Stimulated activated CD4-positive, alpha-beta T cell treated with anti-CD3 and anti-CD28 coated beads, TNF-alpha, amount 100 ng/mL, for 24 hours (primary cell): ENCODE measurements at regions not wholly inside any gene's neighbourhood (a gene's known extent, or its start where the extent isn't known, plus 50 kb on each side); places are given as distances from the start of the nearest gene placed in this dataset.

Experiments used
- DNase-seq, 3 experiments: peaks; one replicate each; pipeline ENCODE4 v3.0.0-alpha.2; 2020; ENCODE audit warnings: low read depth in 3 of 3

DNA sequence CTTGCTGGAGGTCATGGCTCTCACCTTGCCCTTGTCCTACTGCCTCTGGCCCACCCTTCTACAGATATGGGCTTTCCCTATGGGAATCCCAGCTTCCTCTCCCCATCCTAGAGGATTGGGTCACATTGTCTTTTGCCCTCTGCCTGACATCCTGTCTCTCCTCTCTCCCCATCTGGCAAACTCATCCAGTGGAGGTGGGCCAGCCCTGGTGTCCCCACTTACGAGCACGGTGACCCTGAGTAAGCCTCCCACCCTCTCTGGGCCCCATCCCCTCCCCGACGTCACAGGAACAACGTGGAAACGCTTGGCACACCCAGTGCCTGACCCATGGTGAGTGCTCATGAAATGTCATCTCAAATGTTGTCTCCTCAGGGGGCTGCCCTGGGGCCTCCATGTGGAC is 56.1 kb upstream of the ID3 start:
- no peak for DNase-seq

DNA sequence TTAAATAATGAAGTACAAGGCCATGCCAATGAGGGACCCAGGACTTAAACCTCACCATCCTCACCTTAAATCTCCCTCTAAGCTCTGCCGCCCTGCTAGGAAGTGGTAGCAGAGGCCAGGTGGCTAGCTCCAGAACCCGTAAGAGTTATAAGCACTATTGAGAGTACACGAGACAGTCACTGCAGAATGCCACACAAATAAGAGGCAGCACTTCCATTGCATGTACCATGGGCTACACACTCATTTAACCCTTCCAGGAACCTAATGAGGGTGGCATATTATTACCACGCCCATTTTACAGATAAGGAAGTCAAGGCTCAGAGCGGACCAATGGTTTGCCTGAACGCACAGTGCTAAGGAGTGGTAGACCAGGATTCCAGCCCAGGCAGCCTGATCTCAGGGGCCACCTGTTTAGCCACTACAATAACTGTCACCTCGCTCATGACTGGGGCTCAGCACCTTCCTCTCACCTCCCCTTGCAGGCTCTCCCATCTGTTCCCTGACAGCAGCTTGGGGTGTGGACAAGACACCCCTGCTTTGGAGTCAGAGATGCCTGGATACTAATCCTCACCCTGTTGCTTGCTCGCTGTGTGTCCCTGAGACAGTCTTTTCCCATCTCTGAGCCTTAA is 54.8 kb upstream of the ID3 start:
- no peak for DNase-seq

DNA sequence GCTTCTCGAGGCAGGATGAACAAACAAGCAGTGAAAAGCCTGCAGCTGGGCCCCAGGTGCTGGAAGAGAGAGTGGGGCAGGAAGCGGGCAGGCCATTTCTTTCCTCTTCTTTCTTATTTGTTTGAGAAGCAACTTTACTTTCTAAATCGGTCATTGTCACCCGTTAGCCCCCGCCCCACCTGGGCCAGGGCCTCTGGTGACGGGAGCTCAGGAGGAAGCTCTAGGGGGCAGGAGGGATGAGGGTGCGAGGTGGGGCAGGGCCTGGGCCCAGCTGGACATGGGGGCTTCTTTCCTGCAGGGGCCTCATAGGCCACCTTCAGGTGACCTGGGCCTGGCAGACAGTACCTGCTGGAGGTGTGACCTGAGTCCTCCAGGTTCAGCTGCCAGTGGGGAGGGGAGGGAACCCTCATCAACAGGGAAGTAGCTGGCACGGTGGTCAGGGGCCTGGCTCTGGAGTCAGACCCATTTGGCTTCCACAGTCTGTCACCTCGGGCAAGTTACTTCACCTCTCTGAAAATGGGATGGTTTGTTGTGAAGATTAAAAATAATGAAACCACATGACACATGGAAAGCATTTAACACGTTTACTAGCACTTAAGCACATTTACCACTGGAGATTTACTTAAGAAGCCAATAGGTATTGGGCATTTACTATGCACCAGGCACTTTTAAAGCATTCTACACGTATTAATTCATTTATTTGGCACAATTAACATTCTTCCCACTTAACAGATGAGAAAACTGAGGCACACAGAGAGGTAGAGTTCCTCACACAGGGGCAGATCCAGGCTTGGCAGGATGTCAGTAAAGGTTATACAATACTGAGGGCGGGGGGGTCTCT is 54.1 kb upstream of the ID3 start:
- peak in 1 of 3 experiments; percentile 44 for DNase-seq

DNA sequence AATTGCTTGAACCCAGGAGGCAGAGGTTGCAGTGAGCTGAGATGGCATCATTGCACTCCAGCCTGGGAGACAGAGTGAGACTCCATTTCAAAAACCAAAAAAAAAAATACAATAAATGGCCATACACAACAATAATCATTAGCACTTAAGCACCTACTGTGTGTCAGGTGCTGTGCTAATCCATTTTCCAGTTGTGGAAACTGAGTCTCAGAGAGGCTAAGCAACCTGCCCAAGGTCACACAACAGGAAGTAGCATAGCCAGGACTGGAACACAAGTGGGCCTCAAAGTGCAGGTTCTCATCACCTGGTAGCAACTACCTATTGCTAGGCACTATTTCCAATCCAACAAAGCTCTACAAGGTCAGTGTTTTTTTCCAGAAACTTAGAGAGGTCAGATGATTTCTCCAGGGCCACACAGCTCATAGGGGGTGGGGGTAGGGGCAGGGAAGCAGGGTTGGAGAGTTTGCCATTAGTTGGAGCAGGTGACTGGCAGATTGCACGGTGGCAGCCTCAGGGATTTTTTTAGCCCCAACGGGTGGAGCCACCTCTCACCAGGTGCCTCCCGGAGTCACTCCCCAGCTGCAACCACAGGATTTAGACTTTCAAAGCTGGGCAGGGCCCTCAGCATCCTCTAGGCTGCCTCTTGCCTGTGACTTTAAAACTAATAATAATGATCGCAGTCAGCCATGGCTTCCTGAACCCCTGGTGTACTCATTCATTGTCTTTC is 52.5 kb upstream of the ID3 start:
- DNase-seq, result no peak

DNA sequence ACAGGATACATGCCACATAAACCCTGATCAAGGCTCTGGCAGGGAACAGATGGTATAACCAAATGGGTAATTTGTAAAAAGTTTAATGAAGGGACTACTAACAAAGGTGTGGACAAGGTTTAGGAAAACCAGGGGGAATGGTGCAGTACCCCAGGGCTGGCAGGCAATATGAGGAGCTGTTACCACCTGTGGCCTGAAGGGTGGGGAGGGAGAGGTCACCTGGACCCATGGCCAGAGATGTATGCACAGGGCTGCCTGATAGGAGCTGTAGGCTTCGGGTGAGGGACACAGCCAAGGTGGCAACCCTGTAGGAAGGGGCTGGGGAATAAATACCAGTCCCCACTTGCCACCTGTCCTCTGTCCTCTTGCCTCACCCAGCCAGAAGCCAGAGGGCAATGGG is 51.4 kb upstream of the ID3 start:
- DNase-seq, result no peak

DNA sequence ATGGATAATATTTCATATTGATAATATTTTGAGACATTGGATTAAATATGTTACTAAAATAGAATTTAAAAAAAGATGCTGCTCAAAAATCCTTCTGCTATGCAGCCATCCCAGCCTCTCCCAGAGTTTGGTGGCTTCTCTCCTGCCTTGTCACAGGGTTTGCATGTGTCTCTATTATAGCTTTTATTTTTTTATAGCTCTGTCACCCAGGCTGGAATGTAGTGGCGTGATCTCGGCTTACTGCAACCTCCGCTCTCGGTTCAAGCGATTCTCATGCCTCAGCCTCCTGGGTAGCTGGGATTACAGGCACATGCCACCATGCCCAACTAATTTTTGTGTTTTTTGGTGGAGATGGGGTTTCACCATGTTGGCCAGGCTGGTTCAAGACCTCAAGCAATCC is 50.7 kb upstream of the ID3 start:
- DNase-seq, result no peak
